Prostate gland (tissue), 2 donors: ENCODE measurements at regions not wholly inside any gene's neighbourhood (a gene's known extent, or its start where the extent isn't known, plus 50 kb on each side); places are given as distances from the start of the nearest gene placed in this dataset.

ENCODE experiments used
- CTCF ChIP-seq, 4 experiments: fragments of 200-600 bp in 2 of 4; fragments of 450-650 bp in 2 of 4; sonication (generic) in 2 of 4; IDR thresholded peaks; 1 replicate in 3 of 4; 2 replicates in 1 of 4; pipeline ENCODE4 v1.5.1; 2016 to 2019; ENCODE audit warnings: antibody characterized with exemption in 4 of 4, mild to moderate bottlenecking in 2 of 4, moderate library complexity in 2 of 4
- POLR2A ChIP-seq: fragments of 450-650 bp; IDR thresholded peaks from one replicate; pipeline ENCODE4 v1.6.1; 2016; ENCODE audit warnings: antibody characterized with exemption, mild to moderate bottlenecking
- POLR2AphosphoS5 ChIP-seq: sonication (generic); formaldehyde crosslinking; IDR thresholded peaks from one replicate; pipeline ENCODE4 v1.6.1; 2017; ENCODE audit warnings: antibody characterized with exemption

GRCh38 chr3:72679540-72680198 is 168.6 kb downstream of the SHQ1 start:
- no peak for TF ChIP-seq CTCF (IDR thresholded peaks at IDR 0.05)
- no peak for TF ChIP-seq POLR2A
- TF ChIP-seq POLR2AphosphoS5: no peak
